GM18499 (cell line): ENCODE measurements at regions not wholly inside any gene's neighbourhood (a gene's known extent, or its start where the extent isn't known, plus 50 kb on each side); places are given as distances from the start of the nearest gene placed in this dataset.

Source experiments
- ATAC-seq: cut with Tn5 transposase; IDR thresholded peaks from one replicate; pipeline ENCODE4 v1.9.1; 2021; ENCODE audit warnings: moderate number of reproducible peaks; ENCODE audit not compliant: insufficient read depth, unreplicated experiment

GRCh38 chr7:115721293-115722217 is 309.0 kb downstream of the TFEC start:
- ATAC-seq: no peak

GRCh38 chr7:115719963-115720362 is 310.6 kb downstream of the TFEC start:
- no peak for ATAC-seq

GRCh38 chr7:115709664-115710063 is 320.9 kb downstream of the TFEC start:
- no peak for ATAC-seq

GRCh38 chr7:115708013-115708341 is 322.6 kb downstream of the TFEC start:
- no peak for ATAC-seq

- ATAC-seq: no peak
Measured at GRCh38 chr7:115707258-115708012, 323.1 kb downstream of the TFEC start.

GRCh38 chr7:115704884-115705283 is 325.7 kb downstream of the TFEC start:
- ATAC-seq: no peak

- ATAC-seq: no peak
Measured at GRCh38 chr7:115701141-115701540, 329.4 kb downstream of the TFEC start.

GRCh38 chr7:115694424-115694823 is 336.1 kb downstream of the TFEC start:
- ATAC-seq: no peak

- peak; percentile 52 for ATAC-seq
Measured at GRCh38 chr7:115693779-115694178, 336.8 kb downstream of the TFEC start.

GRCh38 chr7:115689941-115690340 is 340.6 kb downstream of the TFEC start:
- ATAC-seq: no peak

GRCh38 chr7:115683093-115683492 is 347.5 kb downstream of the TFEC start:
- ATAC-seq: no peak

GRCh38 chr7:115682507-115682906 is 348.1 kb downstream of the TFEC start:
- no peak for ATAC-seq

GRCh38 chr7:115680921-115681320 is 349.6 kb downstream of the TFEC start:
- ATAC-seq: no peak

- ATAC-seq: peak; percentile 61
Measured at GRCh38 chr7:115679976-115680375, 350.6 kb downstream of the TFEC start.

GRCh38 chr7:115679423-115679822 is 351.1 kb downstream of the TFEC start:
- ATAC-seq: no peak

- no peak for ATAC-seq
Measured at GRCh38 chr7:115678086-115678982, 352.2 kb downstream of the TFEC start.

- no peak for ATAC-seq
Measured at GRCh38 chr7:115676707-115677106, 353.9 kb downstream of the TFEC start.

- no peak for ATAC-seq
Measured at GRCh38 chr7:115676080-115676479, 354.5 kb downstream of the TFEC start.

GRCh38 chr7:115674467-115675024 is 356.0 kb downstream of the TFEC start:
- ATAC-seq: no peak

GRCh38 chr7:115672024-115672423 is 358.5 kb downstream of the TFEC start:
- ATAC-seq: no peak
